ENCODE measurements at regions not wholly inside any gene's neighbourhood (a gene's known extent, or its start where the extent isn't known, plus 50 kb on each side); places are given as distances from the start of the nearest gene placed in this dataset.

GRCh38 chr3:30501526-30501925 is 104.9 kb upstream of the TGFBR2 start:
- intact Hi-C loops (cut with micrococcal nuclease; ENCODE audit: unreplicated experiment) (no loop called here), in situ Hi-C loops (cut with HindIII; ENCODE audit: low pct_unique_long_range_greater_than_20kb, low sequenced_read_pairs) (no loop called here)
- Histone ChIP-seq H3K27me3 (ENCODE audit: control insufficient read depth, insufficient read depth, low read length) (no peaks in the 10 kb centered on the region), H3K4me1 (ENCODE audit: control insufficient read depth, insufficient read depth, low read length) (no peaks in the 10 kb centered on the region), H3K9me3 (ENCODE audit: control insufficient read depth, insufficient read depth, low read depth, low read length) (no peaks in the 10 kb centered on the region), H3K36me3 (ENCODE audit: control insufficient read depth, insufficient read depth, low read length) (no peaks in the 10 kb centered on the region), H3K4me3 (ENCODE audit: low read depth in 2 of 2, low read length in 2 of 2) (no peak overlapping the region), H3K27ac (ENCODE audit: low read length) (no peak overlapping the region)
- no peak for ATAC-seq
- ChIA-PET CTCF (no interaction called here), POLR2A (no interaction called here)
- DNase-seq (ENCODE audit: low read depth, low spot score) = no peak
- TF ChIP-seq POLR2AphosphoS5 (IDR thresholded peaks at IDR 0.05; ENCODE audit: low read depth, low read length) (no peak), CTCF (IDR thresholded peaks at IDR 0.05) (no peak), REST (IDR thresholded peaks at IDR 0.05; ENCODE audit: insufficient read depth in 1 of 2, low read depth in 2 of 2, low read length in 1 of 2) (no peak), SIN3A (IDR thresholded peaks at IDR 0.05; ENCODE audit: borderline replicate concordance, insufficient read depth, low read depth, low read length) (no peak), TCF7L2 (IDR thresholded peaks at IDR 0.05; ENCODE audit: low read depth, low read length) (no peak)
- no TSS peak for BruUV-seq (replicated peaks)

- no peak for DNase-seq (ENCODE audit: low read depth, low spot score)
- Histone ChIP-seq H3K27ac (ENCODE audit: low read length) (no peak overlapping the region), H3K9me3 (ENCODE audit: control insufficient read depth, insufficient read depth, low read depth, low read length) (no peaks in the 10 kb centered on the region), H3K36me3 (ENCODE audit: control insufficient read depth, insufficient read depth, low read length) (no peaks in the 10 kb centered on the region), H3K4me1 (ENCODE audit: control insufficient read depth, insufficient read depth, low read length) (no peaks in the 10 kb centered on the region), H3K4me3 (ENCODE audit: low read depth in 2 of 2, low read length in 2 of 2) (no peak overlapping the region), H3K27me3 (ENCODE audit: control insufficient read depth, insufficient read depth, low read length) (no peaks in the 10 kb centered on the region)
- ChIA-PET POLR2A (no interaction called here), CTCF (no interaction called here)
- in situ Hi-C loops (cut with HindIII; ENCODE audit: low pct_unique_long_range_greater_than_20kb, low sequenced_read_pairs) (no loop called here), intact Hi-C loops (cut with micrococcal nuclease; ENCODE audit: unreplicated experiment) (no loop called here)
- BruUV-seq (replicated peaks) = no TSS peak
- ATAC-seq = no peak
- no peak for TF ChIP-seq CTCF (IDR thresholded peaks at IDR 0.05)
- TF ChIP-seq REST (IDR thresholded peaks at IDR 0.05; ENCODE audit: insufficient read depth in 1 of 2, low read depth in 2 of 2, low read length in 1 of 2) = no peak
- TF ChIP-seq TCF7L2 (IDR thresholded peaks at IDR 0.05; ENCODE audit: low read depth, low read length) = no peak
- TF ChIP-seq POLR2AphosphoS5 (IDR thresholded peaks at IDR 0.05; ENCODE audit: low read depth, low read length) = no peak
- TF ChIP-seq SIN3A (IDR thresholded peaks at IDR 0.05; ENCODE audit: borderline replicate concordance, insufficient read depth, low read depth, low read length) = no peak
These were observed 104.2 kb upstream of the TGFBR2 start for GRCh38 chr3:30502051-30502741.

All from Panc1 (cell line).